Liver (tissue), 7 donors: ENCODE measurements at regions not wholly inside any gene's neighbourhood (a gene's known extent, or its start where the extent isn't known, plus 50 kb on each side); places are given as distances from the start of the nearest gene placed in this dataset.

Experiments used
- DNase-seq: peaks from one replicate; pipeline ENCODE4 v3.0.0-alpha.2; 2017; ENCODE audit warnings: low spot score
- H3K27ac ChIP-seq, 2 donors: one replicate each; pipeline ENCODE4 v1.7.0; 2013; ENCODE audit warnings: inconsistent platforms in 2 of 2, low read length in 2 of 2, control low read depth in 1 of 2, low read depth in 1 of 2, mild to moderate bottlenecking in 1 of 2
- H3K27me3 ChIP-seq, 4 donors: one replicate each; pipeline versions ENCODE4 v1.6.1 to v1.7.0; 2013; ENCODE audit warnings: low read length in 3 of 4, inconsistent platforms in 1 of 4, mild to moderate bottlenecking in 1 of 4, moderate library complexity in 1 of 4; ENCODE audit not compliant: control insufficient read depth in 4 of 4, insufficient read depth in 4 of 4
- H3K36me3 ChIP-seq, 4 donors: one replicate each; pipeline versions ENCODE4 v1.6.1 to v1.7.0; 2013; ENCODE audit warnings: low read length in 3 of 4, mild to moderate bottlenecking in 3 of 4, low read depth in 1 of 4, moderate library complexity in 1 of 4; ENCODE audit not compliant: control insufficient read depth in 4 of 4, insufficient read depth in 3 of 4
- H3K4me1 ChIP-seq, 4 donors: one replicate each; pipeline versions ENCODE4 v1.6.1 to v1.7.0; 2013; ENCODE audit warnings: low read length in 3 of 4, mild to moderate bottlenecking in 3 of 4, moderate library complexity in 1 of 4; ENCODE audit not compliant: control insufficient read depth in 4 of 4, insufficient read depth in 4 of 4
- H3K4me3 ChIP-seq, 3 donors: one replicate each; pipeline versions ENCODE4 v1.6.1 to v1.7.0; 2013; ENCODE audit warnings: low read length in 3 of 3, control low read depth in 1 of 3, low read depth in 1 of 3, mild to moderate bottlenecking in 1 of 3
- H3K9ac ChIP-seq, 2 donors: one replicate each; pipeline ENCODE4 v1.7.0; 2013; ENCODE audit warnings: low read length in 2 of 2, mild to moderate bottlenecking in 2 of 2, moderate library complexity in 2 of 2, control low read depth in 1 of 2, low read depth in 1 of 2
- H3K9me3 ChIP-seq, 4 donors: one replicate each; pipeline versions ENCODE4 v1.6.1 to v1.7.0; 2013; ENCODE audit warnings: low read length in 3 of 4; ENCODE audit not compliant: control insufficient read depth in 4 of 4
- EGR1 ChIP-seq, 2 donors: IDR thresholded peaks; 2 replicates each; pipeline ENCODE4 v1.6.1; 2016 to 2018; ENCODE audit warnings: antibody characterized with exemption in 2 of 2, low read depth in 2 of 2
- FOXA1 ChIP-seq: IDR thresholded peaks from 2 replicates; pipeline ENCODE4 v1.6.1; 2016; ENCODE audit warnings: antibody characterized with exemption
- FOXA2 ChIP-seq: IDR thresholded peaks from 2 replicates; pipeline ENCODE4 v1.6.1; 2016; ENCODE audit warnings: antibody characterized with exemption
- GABPA ChIP-seq, 2 donors: IDR thresholded peaks in 1 of 2; conservative IDR thresholded peaks in 1 of 2; 2 replicates each; pipeline ENCODE4 v1.6.1; 2016; ENCODE audit warnings: antibody characterized with exemption in 2 of 2, mild to moderate bottlenecking in 1 of 2, moderate library complexity in 1 of 2
- HNF4A ChIP-seq, 2 donors: conservative IDR thresholded peaks; 2 replicates each; pipeline ENCODE4 v1.6.1; 2016; ENCODE audit warnings: antibody characterized with exemption in 2 of 2, mild to moderate bottlenecking in 2 of 2
- HNF4G ChIP-seq: IDR thresholded peaks from 2 replicates; pipeline ENCODE4 v1.6.1; 2016; ENCODE audit warnings: antibody characterized with exemption
- JUND ChIP-seq, 2 donors: IDR thresholded peaks; 2 replicates each; pipeline ENCODE4 v1.6.1; 2016; ENCODE audit warnings: antibody characterized with exemption in 2 of 2
- NR2F2 ChIP-seq: IDR thresholded peaks from 2 replicates; pipeline ENCODE4 v1.6.1; 2016; ENCODE audit warnings: antibody characterized with exemption
- RAD21 ChIP-seq, 2 donors: IDR thresholded peaks; 2 replicates each; pipeline ENCODE4 v1.6.1; 2016; ENCODE audit warnings: antibody characterized with exemption in 2 of 2, mild to moderate bottlenecking in 2 of 2
- RXRA ChIP-seq, 2 donors: IDR thresholded peaks; 2 replicates each; pipeline ENCODE4 v1.6.1; 2017 to 2018; ENCODE audit warnings: antibody characterized with exemption in 2 of 2, mild to moderate bottlenecking in 1 of 2
- SP1 ChIP-seq: IDR thresholded peaks from 2 replicates; pipeline ENCODE4 v1.6.1; 2018; ENCODE audit warnings: antibody characterized with exemption, mild to moderate bottlenecking
- TAF1 ChIP-seq: conservative IDR thresholded peaks from 2 replicates; pipeline ENCODE4 v1.6.1; 2016; ENCODE audit warnings: antibody characterized with exemption, mild to moderate bottlenecking
- YY1 ChIP-seq: IDR thresholded peaks from 2 replicates; pipeline ENCODE4 v1.6.1; 2016; ENCODE audit warnings: antibody characterized with exemption, mild to moderate bottlenecking
- TF ChIP-seq, protein P1 (sequence below): IDR thresholded peaks from 2 replicates; pipeline ENCODE4 v1.6.1; 2016; ENCODE audit warnings: antibody characterized with exemption
- TF ChIP-seq, protein P2 (sequence below): IDR thresholded peaks from 2 replicates; pipeline ENCODE4 v1.6.1; 2016; ENCODE audit warnings: antibody characterized with exemption
- TF ChIP-seq, protein P3 (sequence below): IDR thresholded peaks from 2 replicates; pipeline ENCODE4 v1.6.1; 2016; ENCODE audit warnings: antibody characterized with exemption
- TF ChIP-seq, protein P4 (sequence below): fragments of 150-350 bp; IDR thresholded peaks from 2 replicates; pipeline ENCODE4 v1.5.1; 2017; ENCODE audit warnings: improper control_type of control experiment, low read depth, low read length; ENCODE audit not compliant: missing input control
- TF ChIP-seq, protein P5 (sequence below): IDR thresholded peaks from 2 replicates; pipeline ENCODE4 v1.6.1; 2016; ENCODE audit warnings: antibody characterized with exemption, mild to moderate bottlenecking
- donor health status: healthy.
- donor health status: healthy.
- donor health status: healthy.
- donor health status: healthy.

DNA sequence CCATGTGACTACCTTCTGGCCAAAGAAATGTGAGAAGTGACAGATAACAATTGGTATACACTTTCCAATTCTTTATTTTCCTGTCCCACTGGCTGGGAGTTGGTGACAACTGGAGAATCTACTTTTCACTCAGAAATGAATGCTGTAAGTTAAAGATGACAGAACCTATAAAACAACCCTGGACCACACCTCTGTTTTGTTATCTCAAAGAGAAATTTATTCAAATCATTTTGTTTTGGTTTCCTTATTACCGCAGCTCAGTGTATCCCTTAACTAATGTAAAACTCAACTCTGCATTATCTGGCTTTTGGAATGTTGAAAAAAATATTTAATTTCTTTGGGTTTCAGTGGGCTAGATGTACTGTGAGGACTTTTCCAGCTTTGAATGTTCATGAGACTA, 469.8 kb downstream of the PCDH7 start (continued):
- TF ChIP-seq, protein P1, sequence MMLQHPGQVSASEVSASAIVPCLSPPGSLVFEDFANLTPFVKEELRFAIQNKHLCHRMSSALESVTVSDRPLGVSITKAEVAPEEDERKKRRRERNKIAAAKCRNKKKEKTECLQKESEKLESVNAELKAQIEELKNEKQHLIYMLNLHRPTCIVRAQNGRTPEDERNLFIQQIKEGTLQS: no peak
- TF ChIP-seq HNF4G: no peak
- TF ChIP-seq, protein P2, sequence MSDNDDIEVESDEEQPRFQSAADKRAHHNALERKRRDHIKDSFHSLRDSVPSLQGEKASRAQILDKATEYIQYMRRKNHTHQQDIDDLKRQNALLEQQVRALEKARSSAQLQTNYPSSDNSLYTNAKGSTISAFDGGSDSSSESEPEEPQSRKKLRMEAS: no peak
- no peak for TF ChIP-seq FOXA2
- TF ChIP-seq HNF4A (conservative IDR thresholded peaks at IDR 0.05): no peak
- TF ChIP-seq GABPA (IDR thresholded peaks at IDR 0.05 in 1 of 2, conservative IDR thresholded peaks at IDR 0.05 in 1 of 2): no peak
- TF ChIP-seq JUND (IDR thresholded peaks at IDR 0.05): no peak
- TF ChIP-seq RXRA (IDR thresholded peaks at IDR 0.05): no peak
- TF ChIP-seq FOXA1: no peak
- no peak for TF ChIP-seq SP1
- TF ChIP-seq, protein P3, sequence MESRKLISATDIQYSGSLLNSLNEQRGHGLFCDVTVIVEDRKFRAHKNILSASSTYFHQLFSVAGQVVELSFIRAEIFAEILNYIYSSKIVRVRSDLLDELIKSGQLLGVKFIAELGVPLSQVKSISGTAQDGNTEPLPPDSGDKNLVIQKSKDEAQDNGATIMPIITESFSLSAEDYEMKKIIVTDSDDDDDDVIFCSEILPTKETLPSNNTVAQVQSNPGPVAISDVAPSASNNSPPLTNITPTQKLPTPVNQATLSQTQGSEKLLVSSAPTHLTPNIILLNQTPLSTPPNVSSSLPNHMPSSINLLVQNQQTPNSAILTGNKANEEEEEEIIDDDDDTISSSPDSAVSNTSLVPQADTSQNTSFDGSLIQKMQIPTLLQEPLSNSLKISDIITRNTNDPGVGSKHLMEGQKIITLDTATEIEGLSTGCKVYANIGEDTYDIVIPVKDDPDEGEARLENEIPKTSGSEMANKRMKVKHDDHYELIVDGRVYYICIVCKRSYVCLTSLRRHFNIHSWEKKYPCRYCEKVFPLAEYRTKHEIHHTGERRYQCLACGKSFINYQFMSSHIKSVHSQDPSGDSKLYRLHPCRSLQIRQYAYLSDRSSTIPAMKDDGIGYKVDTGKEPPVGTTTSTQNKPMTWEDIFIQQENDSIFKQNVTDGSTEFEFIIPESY: no peak
- no peak for TF ChIP-seq NR2F2

DNA sequence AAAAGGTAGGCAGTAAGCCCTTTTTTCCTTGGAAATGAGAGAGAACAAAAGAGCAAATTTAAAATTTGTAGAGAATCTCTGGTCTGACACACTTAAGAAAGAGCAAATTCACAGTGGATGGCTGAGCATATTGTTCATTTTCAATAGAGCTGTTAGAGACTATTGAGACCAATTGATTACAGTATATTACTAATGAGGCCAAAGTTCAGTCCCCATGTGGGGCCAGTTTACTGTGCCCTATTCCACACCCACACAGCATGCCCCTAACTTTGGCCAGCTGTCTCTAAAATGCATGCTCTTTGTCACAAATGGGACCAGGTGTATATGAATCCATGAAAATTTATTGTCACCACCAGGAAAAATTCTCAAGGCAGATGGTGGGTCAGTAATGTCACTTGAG, 470.5 kb downstream of the PCDH7 start:
- H3K4me1 ChIP-seq: no peaks in the 10 kb centered on the region
- H3K9me3 ChIP-seq: no peaks in the 10 kb centered on the region
- H3K27ac ChIP-seq: no peak overlapping the region
- H3K4me3 ChIP-seq: no peak overlapping the region
- no peaks in the 10 kb centered on the region for H3K27me3 ChIP-seq
- H3K9ac ChIP-seq: no peak overlapping the region
- no peak for DNase-seq
- TF ChIP-seq, protein P4, sequence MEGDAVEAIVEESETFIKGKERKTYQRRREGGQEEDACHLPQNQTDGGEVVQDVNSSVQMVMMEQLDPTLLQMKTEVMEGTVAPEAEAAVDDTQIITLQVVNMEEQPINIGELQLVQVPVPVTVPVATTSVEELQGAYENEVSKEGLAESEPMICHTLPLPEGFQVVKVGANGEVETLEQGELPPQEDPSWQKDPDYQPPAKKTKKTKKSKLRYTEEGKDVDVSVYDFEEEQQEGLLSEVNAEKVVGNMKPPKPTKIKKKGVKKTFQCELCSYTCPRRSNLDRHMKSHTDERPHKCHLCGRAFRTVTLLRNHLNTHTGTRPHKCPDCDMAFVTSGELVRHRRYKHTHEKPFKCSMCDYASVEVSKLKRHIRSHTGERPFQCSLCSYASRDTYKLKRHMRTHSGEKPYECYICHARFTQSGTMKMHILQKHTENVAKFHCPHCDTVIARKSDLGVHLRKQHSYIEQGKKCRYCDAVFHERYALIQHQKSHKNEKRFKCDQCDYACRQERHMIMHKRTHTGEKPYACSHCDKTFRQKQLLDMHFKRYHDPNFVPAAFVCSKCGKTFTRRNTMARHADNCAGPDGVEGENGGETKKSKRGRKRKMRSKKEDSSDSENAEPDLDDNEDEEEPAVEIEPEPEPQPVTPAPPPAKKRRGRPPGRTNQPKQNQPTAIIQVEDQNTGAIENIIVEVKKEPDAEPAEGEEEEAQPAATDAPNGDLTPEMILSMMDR: no peak
- TF ChIP-seq FOXA1: no peak
- no peak for TF ChIP-seq SP1
- TF ChIP-seq, protein P1: no peak
- TF ChIP-seq, protein P5, sequence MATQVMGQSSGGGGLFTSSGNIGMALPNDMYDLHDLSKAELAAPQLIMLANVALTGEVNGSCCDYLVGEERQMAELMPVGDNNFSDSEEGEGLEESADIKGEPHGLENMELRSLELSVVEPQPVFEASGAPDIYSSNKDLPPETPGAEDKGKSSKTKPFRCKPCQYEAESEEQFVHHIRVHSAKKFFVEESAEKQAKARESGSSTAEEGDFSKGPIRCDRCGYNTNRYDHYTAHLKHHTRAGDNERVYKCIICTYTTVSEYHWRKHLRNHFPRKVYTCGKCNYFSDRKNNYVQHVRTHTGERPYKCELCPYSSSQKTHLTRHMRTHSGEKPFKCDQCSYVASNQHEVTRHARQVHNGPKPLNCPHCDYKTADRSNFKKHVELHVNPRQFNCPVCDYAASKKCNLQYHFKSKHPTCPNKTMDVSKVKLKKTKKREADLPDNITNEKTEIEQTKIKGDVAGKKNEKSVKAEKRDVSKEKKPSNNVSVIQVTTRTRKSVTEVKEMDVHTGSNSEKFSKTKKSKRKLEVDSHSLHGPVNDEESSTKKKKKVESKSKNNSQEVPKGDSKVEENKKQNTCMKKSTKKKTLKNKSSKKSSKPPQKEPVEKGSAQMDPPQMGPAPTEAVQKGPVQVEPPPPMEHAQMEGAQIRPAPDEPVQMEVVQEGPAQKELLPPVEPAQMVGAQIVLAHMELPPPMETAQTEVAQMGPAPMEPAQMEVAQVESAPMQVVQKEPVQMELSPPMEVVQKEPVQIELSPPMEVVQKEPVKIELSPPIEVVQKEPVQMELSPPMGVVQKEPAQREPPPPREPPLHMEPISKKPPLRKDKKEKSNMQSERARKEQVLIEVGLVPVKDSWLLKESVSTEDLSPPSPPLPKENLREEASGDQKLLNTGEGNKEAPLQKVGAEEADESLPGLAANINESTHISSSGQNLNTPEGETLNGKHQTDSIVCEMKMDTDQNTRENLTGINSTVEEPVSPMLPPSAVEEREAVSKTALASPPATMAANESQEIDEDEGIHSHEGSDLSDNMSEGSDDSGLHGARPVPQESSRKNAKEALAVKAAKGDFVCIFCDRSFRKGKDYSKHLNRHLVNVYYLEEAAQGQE: no peak
- TF ChIP-seq GABPA (IDR thresholded peaks at IDR 0.05 in 1 of 2, conservative IDR thresholded peaks at IDR 0.05 in 1 of 2): no peak
- no peak for TF ChIP-seq EGR1 (IDR thresholded peaks at IDR 0.05; ENCODE audit: low read depth in 2 of 2)
- no peak for TF ChIP-seq RAD21 (IDR thresholded peaks at IDR 0.05)
- TF ChIP-seq NR2F2: no peak
- TF ChIP-seq TAF1: no peak
- TF ChIP-seq, protein P2: no peak
- TF ChIP-seq HNF4G: no peak
- TF ChIP-seq YY1: no peak
- TF ChIP-seq JUND (IDR thresholded peaks at IDR 0.05): no peak
- TF ChIP-seq RXRA (IDR thresholded peaks at IDR 0.05): no peak
- no peak for TF ChIP-seq HNF4A (conservative IDR thresholded peaks at IDR 0.05)
- TF ChIP-seq, protein P3: no peak
- no peak for TF ChIP-seq FOXA2
- no peaks in the 10 kb centered on the region for H3K36me3 ChIP-seq
